Kidney epithelial cell (primary cell): ENCODE measurements at regions not wholly inside any gene's neighbourhood (a gene's known extent, or its start where the extent isn't known, plus 50 kb on each side); places are given as distances from the start of the nearest gene placed in this dataset.
A peak's percentile ranks its signal among the peaks of the same experiment; 100 is the strongest.
"Not testable (repeated sequence)": the region's sequence is repeated elsewhere in the genome, so short reads cannot be mapped to it uniquely, and the experiment has no call there.

Experiments
- DNase-seq: peaks from one replicate; pipeline ENCODE4 v3.0.0-alpha.2; 2010; ENCODE audit warnings: low read depth
- H3K27me3 ChIP-seq: 2 replicates; pipeline ENCODE4 v1.6.0; 2011; ENCODE audit warnings: low read length; ENCODE audit not compliant: control insufficient read depth, insufficient read depth
- H3K36me3 ChIP-seq: 2 replicates; pipeline ENCODE4 v1.5.1; 2011; ENCODE audit warnings: low read length; ENCODE audit not compliant: control insufficient read depth, insufficient read depth
- H3K4me3 ChIP-seq: 2 replicates; pipeline ENCODE4 v1.5.1; 2011; ENCODE audit warnings: low read depth, mild to moderate bottlenecking, control low read depth, low read length
- TF ChIP-seq, protein P1 (sequence below): IDR thresholded peaks from 2 replicates; pipeline ENCODE4 v1.5.1; 2011; ENCODE audit warnings: mild to moderate bottlenecking, moderate library complexity, low read length, control low read depth, inconsistent platforms; ENCODE audit not compliant: insufficient read depth, poor library complexity, severe bottlenecking

DNA sequence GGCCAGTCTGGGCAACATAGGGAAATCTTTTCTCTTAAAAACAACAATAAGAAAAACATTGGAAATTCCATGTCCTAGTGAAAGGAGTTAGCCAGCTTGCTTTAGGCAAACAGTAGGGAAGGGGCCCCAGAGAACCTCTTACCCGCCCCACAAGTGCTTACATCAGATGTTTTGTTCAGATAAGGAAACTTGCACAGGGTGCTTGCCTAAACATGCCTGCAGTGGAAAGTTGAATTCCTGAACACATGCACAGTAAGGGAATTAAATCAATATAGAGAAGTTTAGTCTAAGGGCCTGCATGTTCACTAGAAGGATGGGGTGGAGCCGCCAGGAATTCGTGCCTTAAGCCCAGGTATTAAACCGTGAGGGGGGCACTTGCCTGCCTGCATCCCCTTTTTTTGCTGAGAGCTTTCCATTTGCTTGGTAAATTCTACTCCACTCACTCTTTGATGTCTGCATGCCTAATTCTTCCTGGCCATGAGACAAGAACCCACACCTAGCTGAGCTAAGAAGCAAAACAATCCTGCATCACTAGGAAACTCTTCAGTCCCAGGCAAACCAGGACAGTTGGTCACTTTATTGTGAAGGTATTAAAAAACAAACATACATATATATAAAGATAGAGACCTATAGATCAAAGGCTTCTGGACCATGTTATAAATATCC is 499.0 kb downstream of the SIPA1L2 start:
- TF ChIP-seq, protein P1, sequence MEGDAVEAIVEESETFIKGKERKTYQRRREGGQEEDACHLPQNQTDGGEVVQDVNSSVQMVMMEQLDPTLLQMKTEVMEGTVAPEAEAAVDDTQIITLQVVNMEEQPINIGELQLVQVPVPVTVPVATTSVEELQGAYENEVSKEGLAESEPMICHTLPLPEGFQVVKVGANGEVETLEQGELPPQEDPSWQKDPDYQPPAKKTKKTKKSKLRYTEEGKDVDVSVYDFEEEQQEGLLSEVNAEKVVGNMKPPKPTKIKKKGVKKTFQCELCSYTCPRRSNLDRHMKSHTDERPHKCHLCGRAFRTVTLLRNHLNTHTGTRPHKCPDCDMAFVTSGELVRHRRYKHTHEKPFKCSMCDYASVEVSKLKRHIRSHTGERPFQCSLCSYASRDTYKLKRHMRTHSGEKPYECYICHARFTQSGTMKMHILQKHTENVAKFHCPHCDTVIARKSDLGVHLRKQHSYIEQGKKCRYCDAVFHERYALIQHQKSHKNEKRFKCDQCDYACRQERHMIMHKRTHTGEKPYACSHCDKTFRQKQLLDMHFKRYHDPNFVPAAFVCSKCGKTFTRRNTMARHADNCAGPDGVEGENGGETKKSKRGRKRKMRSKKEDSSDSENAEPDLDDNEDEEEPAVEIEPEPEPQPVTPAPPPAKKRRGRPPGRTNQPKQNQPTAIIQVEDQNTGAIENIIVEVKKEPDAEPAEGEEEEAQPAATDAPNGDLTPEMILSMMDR: no peak

DNA sequence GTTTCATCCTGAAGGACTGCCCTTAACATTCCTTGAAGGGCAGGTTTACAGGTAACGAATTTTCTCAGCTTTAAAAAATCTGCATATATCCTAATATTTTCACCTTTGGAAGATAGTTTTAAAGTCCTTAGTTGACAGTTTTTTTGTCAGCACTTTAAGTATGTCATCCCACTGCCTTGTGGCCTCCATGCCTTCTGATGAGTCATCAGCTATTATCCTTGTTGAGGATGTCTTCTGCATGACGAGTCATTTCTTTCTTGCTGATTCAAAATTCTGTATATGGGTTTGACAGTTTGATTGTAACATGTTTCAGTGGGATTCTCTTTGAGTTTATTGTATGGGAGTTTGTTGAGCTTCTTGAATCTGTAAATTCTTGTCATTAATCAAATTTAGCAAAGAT is 500.6 kb downstream of the DISC1 start:
- H3K27me3 ChIP-seq: no peaks in the 10 kb centered on the region
- DNase-seq: peak; percentile 39
- H3K4me3 ChIP-seq: no peak overlapping the region
- no peaks in the 10 kb centered on the region for H3K36me3 ChIP-seq
- TF ChIP-seq, protein P1: no peak

More for the DNA sequence above, 499.0 kb downstream of the SIPA1L2 start:
- no peaks in the 10 kb centered on the region for H3K27me3 ChIP-seq
- DNase-seq: no peak
- H3K4me3 ChIP-seq: no peak overlapping the region
- H3K36me3 ChIP-seq: no peaks in the 10 kb centered on the region

DNA sequence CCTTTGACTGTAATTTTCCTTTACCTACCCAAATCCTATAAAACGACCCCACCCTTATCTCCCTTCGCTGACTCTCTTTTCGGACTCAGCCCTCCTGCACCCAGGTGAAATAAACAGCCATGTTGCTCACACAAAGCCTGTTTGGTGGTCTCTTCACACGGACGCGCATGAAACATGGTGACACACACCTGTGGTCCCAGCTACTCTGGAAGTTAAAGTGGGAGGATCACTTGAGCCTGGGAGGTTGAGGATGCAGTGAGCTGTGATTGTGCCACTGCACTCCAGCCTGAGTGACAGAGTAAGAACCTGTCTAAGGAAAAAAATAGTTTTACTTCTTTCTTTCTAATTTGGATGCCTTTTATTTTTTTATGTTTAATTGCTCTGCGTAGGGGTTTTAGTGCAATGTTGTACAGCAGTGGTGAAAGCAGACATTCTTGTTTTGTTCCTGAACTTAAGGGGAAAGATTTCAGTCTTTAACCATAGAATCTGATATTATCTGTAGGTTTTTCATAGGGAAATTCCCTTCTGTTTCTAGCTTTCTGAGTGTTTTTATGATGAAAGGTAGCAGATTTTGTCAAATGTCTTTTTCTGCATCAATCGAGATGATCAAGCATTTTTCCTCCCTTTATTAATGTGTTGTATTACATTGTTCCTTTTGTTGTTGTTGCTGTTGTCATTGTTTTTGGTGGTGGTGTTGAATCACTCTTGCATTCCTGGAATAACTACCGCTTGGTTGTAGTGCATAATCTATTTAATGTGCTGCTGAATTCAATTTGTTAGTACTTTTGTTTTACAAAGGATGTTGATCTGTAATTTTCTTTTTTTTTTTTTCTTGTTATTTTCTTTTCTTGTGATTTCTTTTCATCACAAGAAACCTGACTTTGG is 497.4 kb downstream of the DISC1 start:
- no peaks in the 10 kb centered on the region for H3K36me3 ChIP-seq
- TF ChIP-seq, protein P1: no peak
- H3K27me3 ChIP-seq: no peaks in the 10 kb centered on the region
- no peak for DNase-seq
- no peak overlapping the region for H3K4me3 ChIP-seq

DNA sequence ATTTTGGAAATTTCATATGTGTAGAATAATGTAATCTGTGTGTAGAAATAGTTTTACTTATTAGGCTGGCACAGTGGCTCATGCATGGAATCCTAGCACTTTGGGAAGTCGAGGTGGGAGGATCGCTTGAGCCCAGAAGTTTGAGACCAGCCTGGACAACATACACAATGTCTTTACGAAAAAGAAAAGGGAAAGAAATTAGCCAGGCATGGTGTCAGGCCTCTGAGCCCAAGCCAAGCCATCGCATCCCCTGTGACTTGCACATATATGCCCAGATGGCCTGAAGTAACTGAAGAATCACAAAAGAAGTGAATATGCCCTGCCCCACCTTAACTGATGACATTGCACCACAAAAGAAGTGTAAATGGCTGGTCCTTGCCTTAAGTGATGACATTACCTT is 491.3 kb downstream of the DISC1 start:
- DNase-seq, H3K4me3 ChIP-seq, H3K36me3 ChIP-seq, H3K27me3 ChIP-seq: not testable (repeated sequence)

DNA sequence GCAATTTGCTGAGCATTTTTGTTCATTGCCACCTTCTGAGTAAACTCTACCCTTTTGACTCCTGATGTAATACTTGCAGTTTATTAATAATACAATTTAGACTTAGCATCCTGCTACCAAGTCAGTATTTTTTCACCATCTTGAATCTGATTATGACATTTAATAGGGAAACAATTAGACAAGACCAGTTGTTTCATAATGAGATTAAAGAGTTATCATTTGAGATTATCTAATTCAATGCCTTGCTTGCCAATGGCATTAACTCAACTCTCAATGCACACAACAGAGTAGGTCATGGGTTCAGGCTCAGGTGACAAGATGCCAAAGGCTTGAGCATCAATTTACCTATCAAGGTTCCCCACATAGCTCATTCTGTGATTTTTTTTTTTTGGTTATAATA is 488.4 kb downstream of the DISC1 start:
- peaks cover 2% of the 10 kb centered on the region for H3K27me3 ChIP-seq

DNA sequence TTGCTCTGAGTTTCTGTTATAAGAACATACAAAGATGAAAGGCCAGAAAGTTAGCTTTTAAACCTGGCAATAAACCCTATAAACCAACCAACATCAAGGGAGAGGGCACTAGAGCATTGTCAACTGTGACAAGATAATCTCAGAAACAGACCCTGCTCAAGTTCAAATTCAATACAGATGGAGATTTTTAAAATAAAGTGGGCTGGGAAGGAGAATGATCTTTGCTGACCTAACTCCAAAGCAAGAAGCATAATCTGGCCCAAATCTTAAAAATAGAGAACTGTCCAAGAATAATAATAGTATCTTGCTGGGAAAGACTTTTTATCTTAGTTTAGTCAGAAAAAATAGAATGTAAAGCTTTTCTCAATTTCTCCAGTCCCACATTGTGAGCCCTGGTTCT is 485.5 kb downstream of the DISC1 start:
- no peak overlapping the region for H3K4me3 ChIP-seq
- no peaks in the 10 kb centered on the region for H3K36me3 ChIP-seq
- H3K27me3 ChIP-seq: peaks cover 2% of the 10 kb centered on the region
- no peak for DNase-seq
- TF ChIP-seq, protein P1: no peak

More for the DNA sequence above, 488.4 kb downstream of the DISC1 start:
- H3K36me3 ChIP-seq: no peaks in the 10 kb centered on the region
- TF ChIP-seq, protein P1: no peak
- H3K4me3 ChIP-seq: no peak overlapping the region
- no peak for DNase-seq
